ENCODE measurements at regions not wholly inside any gene's neighbourhood (a gene's known extent, or its start where the extent isn't known, plus 50 kb on each side); places are given as distances from the start of the nearest gene placed in this dataset.

- TF ChIP-seq ATAD3A (CRISPR knock-in tag; IDR thresholded peaks at IDR 0.05) (no peak), ISX (CRISPR knock-in tag; conservative IDR thresholded peaks at IDR 0.05) (no peak), MED8 (CRISPR knock-in tag; IDR thresholded peaks at IDR 0.05; ENCODE audit: insufficient replicate concordance) (no peak), ZNF329 (CRISPR knock-in tag; IDR thresholded peaks at IDR 0.05; ENCODE audit: low read depth) (no peak), ZNF414 (CRISPR knock-in tag; IDR thresholded peaks at IDR 0.05) (no peak), BRD4 (CRISPR knock-in tag; IDR thresholded peaks at IDR 0.05) (no peak), ETS1 (CRISPR knock-in tag; IDR thresholded peaks at IDR 0.05) (no peak), ZNF543 (CRISPR knock-in tag; IDR thresholded peaks at IDR 0.05) (no peak), ZKSCAN1 (IDR thresholded peaks at IDR 0.05; ENCODE audit: low read length) (no peak), WIZ (CRISPR knock-in tag; IDR thresholded peaks at IDR 0.05) (no peak), ZNF784 (CRISPR knock-in tag; IDR thresholded peaks at IDR 0.05; ENCODE audit: borderline replicate concordance) (no peak), ARNT (IDR thresholded peaks at IDR 0.05) (no peak), RFX5 (IDR thresholded peaks at IDR 0.05; ENCODE audit: low read depth, low read length) (no peak), CAMTA2 (CRISPR knock-in tag; IDR thresholded peaks at IDR 0.05; ENCODE audit: borderline replicate concordance) (no peak), ZNF644 (CRISPR knock-in tag; IDR thresholded peaks at IDR 0.05; ENCODE audit: low read depth) (no peak), SIN3B (IDR thresholded peaks at IDR 0.05; ENCODE audit: low read length) (no peak), MLXIP (CRISPR knock-in tag; IDR thresholded peaks at IDR 0.05; ENCODE audit: borderline replicate concordance) (no peak), MTF1 (CRISPR knock-in tag; IDR thresholded peaks at IDR 0.05) (no peak)
- 31% methylated on average over 4 of the region's 4 CpGs for WGBS (ENCODE audit: low lambda C conversion rate)
- no peak overlapping the region for H3K4me3 ChIP-seq (replicated peaks in 1 of 3; ENCODE audit: insufficient read depth in 1 of 3, low read depth in 2 of 3, low read length in 3 of 3)
- no peaks in the 10 kb centered on the region for H3K36me3 ChIP-seq (replicated peaks in 1 of 2; ENCODE audit: control insufficient read depth in 1 of 2, insufficient read depth in 2 of 2, low read length in 2 of 2)
- intact Hi-C loops (cut with micrococcal nuclease; ENCODE audit: unreplicated experiment) (no loop called here), in situ Hi-C loops (cut with HindIII; ENCODE audit: extremely low pct_ligation_motif_present, low pct_unique_long_range_greater_than_20kb) (no loop called here)
- no peak overlapping the region for H3K9ac ChIP-seq (ENCODE audit: insufficient read depth, low read depth, low read length)
- ChIA-PET POLR2A (no interaction called here), CTCF (ENCODE audit: low intra/inter-chr PET ratio, low total read pairs) (no interaction called here)
- H3K27me3 ChIP-seq (ENCODE audit: control insufficient read depth in 1 of 2, insufficient read depth in 2 of 2, low read length in 2 of 2), result peaks cover 0 to 10% of the 10 kb centered on the region in 2 experiments; a peak in 1 of 5 replicates
- H4K20me1 ChIP-seq (ENCODE audit: insufficient read depth, low read length), result no peaks in the 10 kb centered on the region
- H3K27ac ChIP-seq (ENCODE audit: extremely low read length, insufficient read depth, low read length), result no peak overlapping the region
- FAIRE-seq, result no peak
- BruUV-seq (replicated peaks), result no TSS peak
- DNase-seq (ENCODE audit: low spot score), result no peak
- no peak for ATAC-seq
- no peaks in the 10 kb centered on the region for H3K79me2 ChIP-seq (ENCODE audit: insufficient read depth, low read length)
- H3K9me3 ChIP-seq (ENCODE audit: low read length), result no peaks in the 10 kb centered on the region
- H2AFZ ChIP-seq (ENCODE audit: low read length), result no peak overlapping the region
- H3K4me1 ChIP-seq (ENCODE audit: insufficient read depth, low read length), result no peaks in the 10 kb centered on the region
- no peak overlapping the region for H3K4me2 ChIP-seq (ENCODE audit: low read depth, low read length)
Measured at GRCh38 chr2:217163987-217164386, 304.1 kb upstream of the TNP1 start.
